Neural cell (in vitro differentiated cells): ENCODE measurements at regions not wholly inside any gene's neighbourhood (a gene's known extent, or its start where the extent isn't known, plus 50 kb on each side); places are given as distances from the start of the nearest gene placed in this dataset.

Source experiments
- H2AFZ ChIP-seq: fragments of 200-600, 300-800 bp; sonication (generic), shearing (Covaris generic); 2 replicates; pipeline ENCODE4 v1.6.0; 2014; ENCODE audit warnings: low read depth, mild to moderate bottlenecking, antibody characterized with exemption, low read length, moderate library complexity
- H3F3A ChIP-seq: fragments of 200-600 bp; shearing (Covaris generic); 2 replicates; pipeline ENCODE4 v1.6.1; 2016; ENCODE audit warnings: mild to moderate bottlenecking, moderate library complexity, mixed read lengths, antibody characterized with exemption, low read length; ENCODE audit not compliant: insufficient read depth, poor library complexity, severe bottlenecking
- H3K27ac ChIP-seq: fragments of 200-600, 300-800 bp; sonication (generic), shearing (Covaris generic); 2 replicates; pipeline ENCODE4 v1.5.1; 2014; ENCODE audit warnings: mild to moderate bottlenecking, low read length, moderate library complexity
- H3K27me3 ChIP-seq: fragments of 300-800, 200-600 bp; sonication (generic), shearing (Covaris generic); 2 replicates; pipeline ENCODE4 v1.6.0; 2014; ENCODE audit warnings: mild to moderate bottlenecking, low read depth, low read length, moderate library complexity; ENCODE audit not compliant: insufficient read depth
- H3K36me3 ChIP-seq: fragments of 300-800, 200-600 bp; sonication (generic), shearing (Covaris generic); 2 replicates; pipeline ENCODE4 v1.5.1; 2014; ENCODE audit warnings: mild to moderate bottlenecking, antibody characterized with exemption, low read length, moderate library complexity; ENCODE audit not compliant: insufficient read depth
- H3K4me2 ChIP-seq: fragments of 300-800, 200-600 bp; sonication (generic), shearing (Covaris generic); 2 replicates; pipeline ENCODE4 v1.6.0; 2014; ENCODE audit warnings: mild to moderate bottlenecking, low read length
- H3K4me3 ChIP-seq: fragments of 300-800, 200-600 bp; sonication (generic), shearing (Covaris generic); 2 replicates; pipeline ENCODE4 v1.5.1; 2014; ENCODE audit warnings: mild to moderate bottlenecking, low read length, moderate library complexity
- H3K79me2 ChIP-seq: fragments of 200-600 bp; shearing (Covaris generic); replicated peaks from 2 replicates; pipeline ENCODE4 v1.6.0; 2014; ENCODE audit warnings: mild to moderate bottlenecking, low read length, moderate library complexity; ENCODE audit not compliant: insufficient read depth
- H3K9ac ChIP-seq: fragments of 300-800, 200-600 bp; sonication (generic), shearing (Covaris generic); 2 replicates; pipeline ENCODE4 v1.6.1; 2016; ENCODE audit warnings: mild to moderate bottlenecking, low read length, mixed read lengths
- H3K9me2 ChIP-seq: fragments of 200-600 bp; shearing (Covaris generic); 2 replicates; pipeline ENCODE4 v1.6.1; 2016; ENCODE audit warnings: mild to moderate bottlenecking, low read length, mixed read lengths; ENCODE audit not compliant: insufficient read depth
- H3K9me3 ChIP-seq: fragments of 200-600, 300-800 bp; sonication (generic), shearing (Covaris generic); 2 replicates; pipeline ENCODE4 v1.6.1; 2016; ENCODE audit warnings: mild to moderate bottlenecking, mixed run types, low read length, moderate library complexity, mixed read lengths
- H4K20me1 ChIP-seq: fragments of 200-600 bp; shearing (Covaris generic); 2 replicates; pipeline ENCODE4 v1.6.1; 2016; ENCODE audit warnings: mild to moderate bottlenecking, mixed run types; ENCODE audit not compliant: insufficient read depth
- CTCF ChIP-seq: fragments of 450-650 bp; IDR thresholded peaks from 2 replicates; pipeline ENCODE4 v1.5.1; 2014; ENCODE audit warnings: antibody characterized with exemption, mild to moderate bottlenecking, moderate library complexity; ENCODE audit not compliant: poor library complexity, severe bottlenecking
- EP300 ChIP-seq: fragments of 450-650 bp; conservative IDR thresholded peaks from 2 replicates; pipeline ENCODE4 v1.6.1; 2014; ENCODE audit warnings: antibody characterized with exemption, mild to moderate bottlenecking, moderate library complexity; ENCODE audit not compliant: poor library complexity, severe bottlenecking
- EZH2 ChIP-seq: fragments of 200-600, 300-800 bp; shearing (Covaris generic), sonication (generic); IDR thresholded peaks from 2 replicates; pipeline ENCODE4 v1.6.1; 2014; ENCODE audit warnings: antibody characterized with exemption, low read length, borderline replicate concordance, mild to moderate bottlenecking; ENCODE audit not compliant: insufficient read depth, poor library complexity, severe bottlenecking
- MXI1 ChIP-seq: fragments of 450-650 bp; conservative IDR thresholded peaks from 2 replicates; pipeline ENCODE4 v1.6.1; 2014; ENCODE audit warnings: antibody characterized with exemption, mild to moderate bottlenecking; ENCODE audit not compliant: poor library complexity, severe bottlenecking
- POLR2AphosphoS5 ChIP-seq: IDR thresholded peaks from 2 replicates; pipeline ENCODE4 v1.6.1; 2012
- RAD21 ChIP-seq: fragments of 450-650 bp; conservative IDR thresholded peaks from 2 replicates; pipeline ENCODE4 v1.6.1; 2014; ENCODE audit warnings: antibody characterized with exemption, mild to moderate bottlenecking, moderate library complexity
- SMC3 ChIP-seq: fragments of 450-650 bp; conservative IDR thresholded peaks from 2 replicates; pipeline ENCODE4 v1.6.1; 2014; ENCODE audit warnings: antibody characterized with exemption, mild to moderate bottlenecking, moderate library complexity; ENCODE audit not compliant: poor library complexity
- TAF1 ChIP-seq: IDR thresholded peaks from 2 replicates; pipeline ENCODE4 v1.6.1; 2012; ENCODE audit warnings: low read depth
- TF ChIP-seq, protein P1 (sequence below): IDR thresholded peaks from 2 replicates; pipeline ENCODE4 v1.6.1; 2012; ENCODE audit warnings: borderline replicate concordance

- no peaks in the 10 kb centered on the region for H3K9me3 ChIP-seq
- no peak overlapping the region for H3K9ac ChIP-seq
- no peak overlapping the region for H3K27ac ChIP-seq
- H3K79me2 ChIP-seq = no peaks in the 10 kb centered on the region
- H3K9me2 ChIP-seq = no peaks in the 10 kb centered on the region
- H3K4me2 ChIP-seq = no peak overlapping the region
- H3K36me3 ChIP-seq = no peaks in the 10 kb centered on the region
- no peak overlapping the region for H2AFZ ChIP-seq
- TF ChIP-seq, protein P1, sequence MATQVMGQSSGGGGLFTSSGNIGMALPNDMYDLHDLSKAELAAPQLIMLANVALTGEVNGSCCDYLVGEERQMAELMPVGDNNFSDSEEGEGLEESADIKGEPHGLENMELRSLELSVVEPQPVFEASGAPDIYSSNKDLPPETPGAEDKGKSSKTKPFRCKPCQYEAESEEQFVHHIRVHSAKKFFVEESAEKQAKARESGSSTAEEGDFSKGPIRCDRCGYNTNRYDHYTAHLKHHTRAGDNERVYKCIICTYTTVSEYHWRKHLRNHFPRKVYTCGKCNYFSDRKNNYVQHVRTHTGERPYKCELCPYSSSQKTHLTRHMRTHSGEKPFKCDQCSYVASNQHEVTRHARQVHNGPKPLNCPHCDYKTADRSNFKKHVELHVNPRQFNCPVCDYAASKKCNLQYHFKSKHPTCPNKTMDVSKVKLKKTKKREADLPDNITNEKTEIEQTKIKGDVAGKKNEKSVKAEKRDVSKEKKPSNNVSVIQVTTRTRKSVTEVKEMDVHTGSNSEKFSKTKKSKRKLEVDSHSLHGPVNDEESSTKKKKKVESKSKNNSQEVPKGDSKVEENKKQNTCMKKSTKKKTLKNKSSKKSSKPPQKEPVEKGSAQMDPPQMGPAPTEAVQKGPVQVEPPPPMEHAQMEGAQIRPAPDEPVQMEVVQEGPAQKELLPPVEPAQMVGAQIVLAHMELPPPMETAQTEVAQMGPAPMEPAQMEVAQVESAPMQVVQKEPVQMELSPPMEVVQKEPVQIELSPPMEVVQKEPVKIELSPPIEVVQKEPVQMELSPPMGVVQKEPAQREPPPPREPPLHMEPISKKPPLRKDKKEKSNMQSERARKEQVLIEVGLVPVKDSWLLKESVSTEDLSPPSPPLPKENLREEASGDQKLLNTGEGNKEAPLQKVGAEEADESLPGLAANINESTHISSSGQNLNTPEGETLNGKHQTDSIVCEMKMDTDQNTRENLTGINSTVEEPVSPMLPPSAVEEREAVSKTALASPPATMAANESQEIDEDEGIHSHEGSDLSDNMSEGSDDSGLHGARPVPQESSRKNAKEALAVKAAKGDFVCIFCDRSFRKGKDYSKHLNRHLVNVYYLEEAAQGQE = no peak
- TF ChIP-seq POLR2AphosphoS5 (no peak), SMC3 (no peak), EP300 (no peak), TAF1 (no peak), MXI1 (no peak), EZH2 (no peak), RAD21 (no peak), CTCF (no peak)
- no peaks in the 10 kb centered on the region for H4K20me1 ChIP-seq
- H3F3A ChIP-seq = no peaks in the 10 kb centered on the region
- no peaks in the 10 kb centered on the region for H3K27me3 ChIP-seq
- H3K4me3 ChIP-seq = no peak overlapping the region
These were observed 151.2 kb upstream of the ADRA1B start for GRCh38 chr5:159765135-159765433.

DNA sequence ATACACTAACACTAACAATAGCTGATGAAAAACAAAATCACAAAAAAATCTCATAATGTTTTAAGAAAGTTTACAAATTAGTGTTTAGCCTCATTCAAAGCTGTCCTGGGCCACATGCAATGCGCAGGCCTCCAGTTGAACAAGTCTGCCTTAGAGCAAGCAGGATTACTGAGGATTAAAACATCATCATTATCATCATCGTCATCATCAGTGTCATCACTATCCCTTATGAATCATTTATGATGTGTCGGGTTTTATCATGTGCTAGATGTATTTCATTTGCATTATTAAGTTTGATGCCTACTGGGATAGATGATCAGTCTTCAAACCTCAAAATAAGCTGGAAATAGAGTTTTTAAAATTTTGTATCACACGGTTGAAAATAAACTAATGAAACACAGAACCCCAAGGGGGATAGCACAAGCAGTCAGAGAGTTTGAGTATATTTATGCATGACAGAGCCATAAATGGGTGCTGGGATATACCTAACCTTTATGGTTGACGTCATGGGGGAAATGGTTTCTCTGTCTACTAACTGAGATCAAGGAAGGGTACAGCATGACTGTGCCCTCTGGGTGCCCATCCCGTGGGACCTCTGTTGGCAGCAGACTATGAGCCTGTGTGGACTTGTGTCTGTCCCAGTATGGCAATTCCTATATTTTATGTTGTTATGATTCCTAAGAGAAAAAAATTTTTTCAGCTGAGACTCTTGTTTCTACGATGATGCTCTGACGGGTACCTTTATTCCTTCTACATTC, 150.3 kb upstream of the ADRA1B start:
- no peaks in the 10 kb centered on the region for H3K27me3 ChIP-seq
- TF ChIP-seq TAF1 = no peak
- TF ChIP-seq EZH2 = no peak
- TF ChIP-seq EP300 = no peak
- TF ChIP-seq RAD21 = no peak
- TF ChIP-seq, protein P1 = no peak
- no peak for TF ChIP-seq CTCF
- TF ChIP-seq SMC3 = no peak
- TF ChIP-seq POLR2AphosphoS5 = no peak
- TF ChIP-seq MXI1 = no peak
- no peak overlapping the region for H3K27ac ChIP-seq
- no peaks in the 10 kb centered on the region for H3K79me2 ChIP-seq
- no peak overlapping the region for H2AFZ ChIP-seq
- no peaks in the 10 kb centered on the region for H4K20me1 ChIP-seq
- no peak overlapping the region for H3K4me2 ChIP-seq
- H3K9ac ChIP-seq = no peak overlapping the region
- H3K36me3 ChIP-seq = no peaks in the 10 kb centered on the region
- no peaks in the 10 kb centered on the region for H3F3A ChIP-seq
- H3K9me2 ChIP-seq = no peaks in the 10 kb centered on the region
- no peak overlapping the region for H3K4me3 ChIP-seq
- no peaks in the 10 kb centered on the region for H3K9me3 ChIP-seq
